ENCODE measurements at regions not wholly inside any gene's neighbourhood (a gene's known extent, or its start where the extent isn't known, plus 50 kb on each side); places are given as distances from the start of the nearest gene placed in this dataset.

DNA sequence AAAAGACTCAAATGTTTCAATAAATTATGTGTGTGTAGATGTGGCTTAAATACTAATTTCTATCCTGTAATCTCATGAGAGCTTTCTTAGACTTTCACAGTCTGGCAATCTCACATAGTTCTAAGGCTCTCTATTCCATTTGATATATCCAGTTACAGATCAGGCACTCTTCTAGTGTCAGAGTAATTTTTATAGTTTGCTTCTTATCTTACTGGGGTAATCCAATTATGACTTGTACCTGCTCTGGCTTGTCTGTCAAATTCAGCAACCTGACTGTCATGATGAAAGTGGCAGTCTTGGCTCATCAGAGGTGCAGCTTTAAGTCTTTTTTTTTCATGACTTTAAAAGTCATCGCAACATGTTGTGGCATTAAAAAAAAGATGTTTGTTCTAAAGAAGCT, 513.2 kb upstream of the MAN1A1 start:
- TF ChIP-seq, protein P1, sequence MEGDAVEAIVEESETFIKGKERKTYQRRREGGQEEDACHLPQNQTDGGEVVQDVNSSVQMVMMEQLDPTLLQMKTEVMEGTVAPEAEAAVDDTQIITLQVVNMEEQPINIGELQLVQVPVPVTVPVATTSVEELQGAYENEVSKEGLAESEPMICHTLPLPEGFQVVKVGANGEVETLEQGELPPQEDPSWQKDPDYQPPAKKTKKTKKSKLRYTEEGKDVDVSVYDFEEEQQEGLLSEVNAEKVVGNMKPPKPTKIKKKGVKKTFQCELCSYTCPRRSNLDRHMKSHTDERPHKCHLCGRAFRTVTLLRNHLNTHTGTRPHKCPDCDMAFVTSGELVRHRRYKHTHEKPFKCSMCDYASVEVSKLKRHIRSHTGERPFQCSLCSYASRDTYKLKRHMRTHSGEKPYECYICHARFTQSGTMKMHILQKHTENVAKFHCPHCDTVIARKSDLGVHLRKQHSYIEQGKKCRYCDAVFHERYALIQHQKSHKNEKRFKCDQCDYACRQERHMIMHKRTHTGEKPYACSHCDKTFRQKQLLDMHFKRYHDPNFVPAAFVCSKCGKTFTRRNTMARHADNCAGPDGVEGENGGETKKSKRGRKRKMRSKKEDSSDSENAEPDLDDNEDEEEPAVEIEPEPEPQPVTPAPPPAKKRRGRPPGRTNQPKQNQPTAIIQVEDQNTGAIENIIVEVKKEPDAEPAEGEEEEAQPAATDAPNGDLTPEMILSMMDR (IDR thresholded peaks at IDR 0.05) = no peak
- no peak for TF ChIP-seq POLR2A (IDR thresholded peaks at IDR 0.05)
- TF ChIP-seq EP300 (IDR thresholded peaks at IDR 0.05) = no peak
- no peak overlapping the region for H3K27ac ChIP-seq
- 95 to 96% methylated on average over 1 of the region's 1 CpG for WGBS, 2 donors

DNA sequence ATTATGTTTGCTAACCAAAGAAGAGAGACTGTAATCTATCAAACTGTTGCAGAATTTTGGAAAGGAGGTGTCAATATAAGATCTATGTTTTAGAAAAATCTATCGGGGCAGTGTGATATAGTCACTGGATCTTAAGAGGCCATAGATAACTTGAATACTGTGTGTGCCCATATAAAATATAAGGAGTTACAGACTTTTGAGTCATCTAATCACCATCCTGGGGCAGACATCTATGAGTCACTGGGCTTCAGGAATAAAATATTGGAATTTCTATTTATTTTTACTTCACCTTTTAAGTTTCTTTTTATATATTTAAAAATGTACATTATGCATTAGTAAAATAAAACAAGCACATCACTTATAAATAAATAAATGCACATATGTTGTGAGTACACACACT, 509.3 kb upstream of the MAN1A1 start:
- 93 to 100% methylated on average over 1 of the region's 1 CpG for WGBS, 2 donors
- no peak overlapping the region for H3K27ac ChIP-seq
- H3K9me3 ChIP-seq = no peaks in the 10 kb centered on the region
- TF ChIP-seq POLR2A (IDR thresholded peaks at IDR 0.05) (no peak), EP300 (IDR thresholded peaks at IDR 0.05) (no peak)
- TF ChIP-seq, protein P1 (IDR thresholded peaks at IDR 0.05) = no peak
- no peaks in the 10 kb centered on the region for H3K36me3 ChIP-seq
- no peaks in the 10 kb centered on the region for H3K4me1 ChIP-seq
- no peak overlapping the region for H3K4me3 ChIP-seq
- DNase-seq (ENCODE audit: low spot score in 2 of 2) = no peak
- no peaks in the 10 kb centered on the region for H3K27me3 ChIP-seq

More for the DNA sequence above, 513.2 kb upstream of the MAN1A1 start:
- Histone ChIP-seq H3K4me1 (no peaks in the 10 kb centered on the region), H3K36me3 (no peaks in the 10 kb centered on the region), H3K9me3 (peaks cover 0 to 19% (median 5%) of the 10 kb centered on the region in 4 donors), H3K4me3 (no peak overlapping the region), H3K27me3 (no peaks in the 10 kb centered on the region)
- DNase-seq (ENCODE audit: low spot score in 2 of 2) = no peak

GRCh38 chr6:119856136-119856535, 506.6 kb upstream of the MAN1A1 start:
- Histone ChIP-seq H3K36me3 (no peaks in the 10 kb centered on the region), H3K4me3 (no peak overlapping the region), H3K9me3 (no peaks in the 10 kb centered on the region), H3K27me3 (no peaks in the 10 kb centered on the region), H3K4me1 (no peaks in the 10 kb centered on the region), H3K27ac (no peak overlapping the region)
- no peak for DNase-seq (ENCODE audit: low spot score in 2 of 2)
- TF ChIP-seq, protein P1 (IDR thresholded peaks at IDR 0.05) = no peak
- TF ChIP-seq EP300 (IDR thresholded peaks at IDR 0.05) = no peak
- 73 to 80% methylated on average over 3 of the region's 3 CpGs for WGBS, 2 donors

DNA sequence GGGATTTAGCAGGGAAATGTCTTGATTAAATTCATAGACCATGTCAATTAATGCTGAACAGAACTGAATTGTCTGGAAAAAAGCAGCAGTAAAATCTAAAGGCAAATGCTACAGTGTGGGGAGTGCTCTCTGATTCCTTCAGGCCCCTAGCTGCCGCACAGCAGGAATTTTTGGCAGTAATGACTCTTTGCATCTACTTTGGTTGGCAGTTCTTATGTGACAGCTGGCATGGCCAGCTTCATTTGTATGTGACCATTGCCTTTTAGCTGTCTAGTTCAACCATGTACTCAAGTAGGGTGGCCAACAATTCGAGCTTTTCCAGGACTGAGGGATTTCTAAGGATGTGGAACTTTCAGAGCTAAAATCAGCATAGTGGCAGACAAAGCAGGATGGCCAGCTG, 499.1 kb upstream of the MAN1A1 start:
- no peaks in the 10 kb centered on the region for H3K4me1 ChIP-seq
- H3K4me3 ChIP-seq = no peak overlapping the region
- no peaks in the 10 kb centered on the region for H3K27me3 ChIP-seq
- H3K36me3 ChIP-seq = no peaks in the 10 kb centered on the region
- WGBS, 2 donors = 78 to 85% methylated on average over 2 of the region's 2 CpGs
- DNase-seq (ENCODE audit: low spot score in 2 of 2) = no peak
- TF ChIP-seq EP300 (IDR thresholded peaks at IDR 0.05) = no peak
- TF ChIP-seq, protein P1 (IDR thresholded peaks at IDR 0.05) = no peak
- no peak for TF ChIP-seq POLR2A (IDR thresholded peaks at IDR 0.05)
- no peaks in the 10 kb centered on the region for H3K9me3 ChIP-seq
- H3K27ac ChIP-seq = no peak overlapping the region

DNA sequence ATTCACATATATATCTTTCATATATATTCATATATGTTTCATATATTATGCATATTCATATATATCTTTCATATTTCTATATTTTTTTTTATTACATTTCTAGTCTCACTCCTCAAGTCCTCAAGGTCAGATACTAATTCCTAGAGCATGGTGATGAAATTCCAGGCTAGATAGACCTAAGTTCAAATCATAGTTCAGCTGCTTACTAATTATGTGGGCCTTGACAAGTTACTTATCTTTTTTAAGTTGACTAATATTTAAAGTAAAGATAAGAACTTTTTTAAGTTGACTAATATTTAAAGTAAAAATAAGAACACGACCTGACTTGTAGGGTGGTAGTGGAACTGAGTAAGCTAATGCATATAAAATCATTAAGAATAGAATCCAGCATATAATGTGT, 495.6 kb upstream of the MAN1A1 start:
- H3K4me1 ChIP-seq = no peaks in the 10 kb centered on the region
- DNase-seq (ENCODE audit: low spot score in 2 of 2) = no peak
- peaks cover 0 to 17% (median 2%) of the 10 kb centered on the region in 4 donors for H3K9me3 ChIP-seq
- TF ChIP-seq POLR2A (IDR thresholded peaks at IDR 0.05) = no peak
- TF ChIP-seq EP300 (IDR thresholded peaks at IDR 0.05) = no peak
- TF ChIP-seq, protein P1 (IDR thresholded peaks at IDR 0.05) = no peak
- H3K27ac ChIP-seq = no peak overlapping the region
- H3K4me3 ChIP-seq = no peak overlapping the region
- no peaks in the 10 kb centered on the region for H3K27me3 ChIP-seq
- no peaks in the 10 kb centered on the region for H3K36me3 ChIP-seq
- 71 to 74% methylated on average over 1 of the region's 1 CpG for WGBS, 2 donors

Data from tibial nerve (tissue), 4 donors.